ENCODE measurements at regions not wholly inside any gene's neighbourhood (a gene's known extent, or its start where the extent isn't known, plus 50 kb on each side); places are given as distances from the start of the nearest gene placed in this dataset.

DNA sequence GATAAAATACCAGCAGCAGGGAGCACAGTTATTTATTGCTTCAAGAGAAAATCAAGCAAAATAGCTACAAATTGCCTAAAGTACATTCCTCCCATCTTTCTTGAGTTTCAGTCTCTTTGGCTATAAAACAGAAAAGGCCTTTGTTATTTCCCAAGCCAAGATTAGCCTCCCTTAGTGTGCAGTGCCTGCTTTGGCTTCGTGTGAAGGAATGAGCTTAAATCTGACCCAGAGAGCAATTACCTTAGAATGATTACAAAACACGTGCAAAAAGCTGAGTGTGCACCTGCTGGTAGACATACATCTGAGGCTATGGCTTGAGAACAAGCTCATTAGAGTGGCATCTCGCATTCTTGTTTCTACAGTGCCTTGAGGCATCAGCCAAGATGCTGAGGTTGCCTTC lies 250.8 kb downstream of the C4orf33 start:
- H3K4me3 ChIP-seq (ENCODE audit: low read depth, low read length): no peak overlapping the region

DNA sequence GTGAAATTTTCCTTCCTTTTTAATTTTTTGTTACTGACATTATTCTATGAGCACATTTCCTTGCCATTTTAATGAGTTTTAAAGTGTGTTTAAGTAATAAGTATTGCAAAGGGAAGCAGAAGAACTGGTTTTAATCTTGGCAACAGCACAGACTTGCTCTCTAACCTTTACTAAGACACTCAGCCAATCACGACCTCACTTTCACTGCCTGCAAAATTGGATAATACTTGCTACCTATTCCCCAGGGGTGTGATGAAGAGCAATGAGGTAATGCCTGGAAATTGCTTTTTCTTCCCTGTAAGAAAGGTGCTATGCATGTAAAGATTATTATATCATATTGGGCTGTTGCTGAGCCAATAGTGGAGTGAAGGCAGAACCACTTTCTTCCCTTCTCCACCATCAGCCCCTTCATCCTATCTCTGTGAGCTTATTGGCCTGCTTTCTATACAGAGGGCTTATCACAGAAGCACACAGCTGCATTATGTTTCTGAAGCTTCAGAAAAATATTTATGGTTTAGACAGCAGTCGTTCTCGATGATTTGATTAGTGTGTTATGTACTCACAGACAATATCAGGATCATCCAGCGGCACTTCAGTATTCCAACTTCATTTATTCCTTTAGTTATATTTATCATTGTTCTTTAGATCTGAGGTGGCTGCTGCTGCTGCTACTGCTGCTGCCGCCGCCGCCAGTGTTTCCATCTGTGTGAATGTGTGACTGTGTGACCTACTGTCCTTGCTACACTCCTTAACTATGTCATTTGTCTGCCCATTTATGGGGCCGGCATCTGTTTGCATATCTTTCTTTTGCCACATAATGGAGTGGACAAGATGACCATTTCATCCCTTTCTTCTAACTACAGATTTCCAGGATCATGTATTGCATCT lies 255.1 kb downstream of the C4orf33 start:
- Histone ChIP-seq H3K4me3 (ENCODE audit: low read depth, low read length) (no peak overlapping the region), H3K27ac (ENCODE audit: low read depth, low read length) (no peak overlapping the region), H2AFZ (ENCODE audit: low read length, unreplicated experiment) (no peak overlapping the region), H3K79me2 (ENCODE audit: control insufficient read depth, insufficient read depth, low read length, unreplicated experiment) (no peaks in the 10 kb centered on the region), H3K36me3 (ENCODE audit: insufficient read depth, low read length) (no peaks in the 10 kb centered on the region), H3K4me1 (ENCODE audit: control insufficient read depth, insufficient read depth, low read length, unreplicated experiment) (peaks cover 10% of the 10 kb centered on the region), H3K27me3 (ENCODE audit: insufficient read depth, low read length) (no peaks in the 10 kb centered on the region)

More for the DNA sequence above, 250.8 kb downstream of the C4orf33 start:
- Histone ChIP-seq H3K79me2 (ENCODE audit: control insufficient read depth, insufficient read depth, low read length, unreplicated experiment) (no peaks in the 10 kb centered on the region), H3K27ac (ENCODE audit: low read depth, low read length) (no peak overlapping the region), H2AFZ (ENCODE audit: low read length, unreplicated experiment) (no peak overlapping the region), H3K36me3 (ENCODE audit: insufficient read depth, low read length) (no peaks in the 10 kb centered on the region), H3K4me1 (ENCODE audit: control insufficient read depth, insufficient read depth, low read length, unreplicated experiment) (peaks cover 20% of the 10 kb centered on the region), H3K27me3 (ENCODE audit: insufficient read depth, low read length) (no peaks in the 10 kb centered on the region)

DNA sequence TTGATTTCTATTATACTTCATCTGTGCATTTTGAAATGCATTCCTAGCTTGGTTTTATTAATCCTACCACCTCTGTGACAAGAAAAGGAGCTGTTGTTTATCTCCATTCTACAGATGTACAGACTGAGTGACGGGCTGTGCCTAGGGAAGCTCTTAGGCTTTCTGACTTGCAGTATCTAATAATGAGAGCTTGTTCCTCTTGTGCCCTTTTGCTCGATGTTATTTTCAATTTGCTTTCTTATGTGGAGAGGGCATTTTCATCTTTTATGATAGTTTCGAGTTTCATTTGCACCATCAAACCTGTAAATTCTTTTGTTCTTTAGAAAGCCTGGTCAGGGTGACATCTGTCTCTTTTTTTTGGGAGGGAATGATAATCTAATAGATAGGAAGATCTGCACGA lies 256.5 kb downstream of the C4orf33 start:
- Histone ChIP-seq H2AFZ (ENCODE audit: low read length, unreplicated experiment) (no peak overlapping the region), H3K4me1 (ENCODE audit: control insufficient read depth, insufficient read depth, low read length, unreplicated experiment) (peaks cover 14% of the 10 kb centered on the region)

DNA sequence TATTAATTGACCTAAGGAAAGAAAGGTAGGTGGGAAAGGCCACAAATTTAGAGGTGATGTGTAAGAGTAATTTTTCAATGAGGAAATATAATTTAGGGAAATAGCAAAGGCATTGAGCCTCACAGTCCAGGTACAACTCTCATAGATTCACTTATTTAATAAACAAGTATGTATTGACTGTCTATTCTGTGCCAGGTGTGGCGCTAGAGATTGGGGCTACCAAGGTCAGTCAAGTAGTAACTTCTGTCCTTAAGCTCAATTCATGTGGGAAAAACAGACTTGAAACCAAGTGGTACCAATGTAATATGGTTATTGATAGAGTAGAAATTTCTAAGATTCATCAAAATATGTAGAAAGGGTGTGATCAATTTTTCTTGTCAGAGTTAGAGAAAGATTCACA lies 257.5 kb downstream of the C4orf33 start:
- no peaks in the 10 kb centered on the region for H3K79me2 ChIP-seq (ENCODE audit: control insufficient read depth, insufficient read depth, low read length, unreplicated experiment)
- H2AFZ ChIP-seq (ENCODE audit: low read length, unreplicated experiment): no peak overlapping the region
- H3K27me3 ChIP-seq (ENCODE audit: insufficient read depth, low read length): no peaks in the 10 kb centered on the region
- no peak overlapping the region for H3K27ac ChIP-seq (ENCODE audit: low read depth, low read length)
- no peak overlapping the region for H3K4me3 ChIP-seq (ENCODE audit: low read depth, low read length)
- no peaks in the 10 kb centered on the region for H3K36me3 ChIP-seq (ENCODE audit: insufficient read depth, low read length)
- H3K4me1 ChIP-seq (ENCODE audit: control insufficient read depth, insufficient read depth, low read length, unreplicated experiment): peaks cover 18% of the 10 kb centered on the region

More for the DNA sequence above, 256.5 kb downstream of the C4orf33 start:
- Histone ChIP-seq H3K36me3 (ENCODE audit: insufficient read depth, low read length) (no peaks in the 10 kb centered on the region), H3K27me3 (ENCODE audit: insufficient read depth, low read length) (no peaks in the 10 kb centered on the region), H3K79me2 (ENCODE audit: control insufficient read depth, insufficient read depth, low read length, unreplicated experiment) (no peaks in the 10 kb centered on the region), H3K27ac (ENCODE audit: low read depth, low read length) (no peak overlapping the region), H3K4me3 (ENCODE audit: low read depth, low read length) (no peak overlapping the region)

DNA sequence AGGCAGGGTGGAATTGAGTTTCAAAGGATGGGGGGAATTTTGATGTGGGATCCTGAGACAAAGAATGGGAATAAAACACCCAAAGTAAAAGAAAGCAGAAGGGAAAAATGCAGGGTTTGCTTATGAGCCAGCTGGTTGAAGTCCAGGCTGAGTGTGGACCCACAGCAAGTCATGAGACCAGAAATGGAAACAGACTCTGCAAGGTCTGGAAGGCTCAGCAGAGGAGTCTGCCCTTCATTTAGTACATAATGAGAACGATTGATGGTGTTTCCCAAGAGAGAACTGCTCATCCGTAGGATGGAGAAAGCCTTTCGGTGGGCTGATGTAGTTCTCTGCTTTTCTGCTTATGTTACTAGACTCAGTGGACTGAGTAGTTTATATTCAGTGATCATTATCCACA lies 259.1 kb downstream of the C4orf33 start:
- Histone ChIP-seq H3K27ac (ENCODE audit: low read depth, low read length) (no peak overlapping the region), H2AFZ (ENCODE audit: low read length, unreplicated experiment) (no peak overlapping the region), H3K36me3 (ENCODE audit: insufficient read depth, low read length) (no peaks in the 10 kb centered on the region), H3K4me3 (ENCODE audit: low read depth, low read length) (no peak overlapping the region), H3K4me1 (ENCODE audit: control insufficient read depth, insufficient read depth, low read length, unreplicated experiment) (peaks cover 24% of the 10 kb centered on the region), H3K27me3 (ENCODE audit: insufficient read depth, low read length) (no peaks in the 10 kb centered on the region), H3K79me2 (ENCODE audit: control insufficient read depth, insufficient read depth, low read length, unreplicated experiment) (no peaks in the 10 kb centered on the region)

DNA sequence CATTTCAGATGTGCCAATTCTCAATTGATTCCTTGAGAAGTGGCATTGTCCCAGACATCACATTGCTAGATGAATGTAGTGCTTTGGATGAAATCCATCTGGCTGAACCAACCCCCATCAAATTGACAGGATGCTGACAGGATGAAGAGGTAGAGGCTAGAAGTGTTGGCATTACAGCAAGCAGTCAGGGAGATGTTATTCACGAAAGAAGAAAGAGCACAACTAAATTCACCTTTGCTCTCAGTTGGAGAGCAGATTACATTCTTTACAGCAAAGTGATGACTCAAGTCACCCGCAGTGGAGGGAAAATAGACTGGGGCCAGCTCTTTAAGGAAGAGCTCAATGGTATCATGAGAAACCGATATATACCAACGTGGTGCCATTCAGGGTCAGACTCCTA lies 259.6 kb downstream of the C4orf33 start:
- H3K4me1 ChIP-seq (ENCODE audit: control insufficient read depth, insufficient read depth, low read length, unreplicated experiment): peaks cover 24% of the 10 kb centered on the region

DNA sequence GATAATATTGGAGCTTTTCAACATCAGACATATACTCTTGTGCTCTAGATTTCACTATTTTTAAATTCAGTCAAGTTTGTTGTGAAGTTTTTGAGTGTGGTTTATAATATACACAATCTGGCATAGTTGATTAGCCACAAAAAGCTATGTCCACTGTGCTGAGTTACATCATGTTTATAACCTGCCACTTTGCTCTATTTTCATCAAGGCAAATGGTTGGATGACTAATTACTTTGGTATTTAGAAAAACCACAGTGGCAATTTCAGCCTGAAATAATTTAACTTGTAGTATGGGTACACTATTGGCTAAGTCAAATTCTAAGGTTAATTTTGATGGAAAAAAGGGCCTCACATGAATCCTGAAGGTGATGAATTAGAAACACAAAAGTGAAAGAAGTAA lies 262.6 kb downstream of the C4orf33 start:
- no peak overlapping the region for H2AFZ ChIP-seq (ENCODE audit: low read length, unreplicated experiment)
- H3K27me3 ChIP-seq (ENCODE audit: insufficient read depth, low read length): 0 out of 2 replicates have a peak, but pooled peaks cover 9% of the 10 kb centered on the region
- H3K79me2 ChIP-seq (ENCODE audit: control insufficient read depth, insufficient read depth, low read length, unreplicated experiment): no peaks in the 10 kb centered on the region
- no peak overlapping the region for H3K27ac ChIP-seq (ENCODE audit: low read depth, low read length)
- H3K4me3 ChIP-seq (ENCODE audit: low read depth, low read length): no peak overlapping the region
- no peaks in the 10 kb centered on the region for H3K36me3 ChIP-seq (ENCODE audit: insufficient read depth, low read length)
- peaks cover 24% of the 10 kb centered on the region for H3K4me1 ChIP-seq (ENCODE audit: control insufficient read depth, insufficient read depth, low read length, unreplicated experiment)

More for the DNA sequence above, 259.6 kb downstream of the C4orf33 start:
- Histone ChIP-seq H3K4me3 (ENCODE audit: low read depth, low read length) (no peak overlapping the region), H3K36me3 (ENCODE audit: insufficient read depth, low read length) (no peaks in the 10 kb centered on the region), H3K27ac (ENCODE audit: low read depth, low read length) (no peak overlapping the region), H2AFZ (ENCODE audit: low read length, unreplicated experiment) (no peak overlapping the region), H3K79me2 (ENCODE audit: control insufficient read depth, insufficient read depth, low read length, unreplicated experiment) (no peaks in the 10 kb centered on the region), H3K27me3 (ENCODE audit: insufficient read depth, low read length) (no peaks in the 10 kb centered on the region)

DNA sequence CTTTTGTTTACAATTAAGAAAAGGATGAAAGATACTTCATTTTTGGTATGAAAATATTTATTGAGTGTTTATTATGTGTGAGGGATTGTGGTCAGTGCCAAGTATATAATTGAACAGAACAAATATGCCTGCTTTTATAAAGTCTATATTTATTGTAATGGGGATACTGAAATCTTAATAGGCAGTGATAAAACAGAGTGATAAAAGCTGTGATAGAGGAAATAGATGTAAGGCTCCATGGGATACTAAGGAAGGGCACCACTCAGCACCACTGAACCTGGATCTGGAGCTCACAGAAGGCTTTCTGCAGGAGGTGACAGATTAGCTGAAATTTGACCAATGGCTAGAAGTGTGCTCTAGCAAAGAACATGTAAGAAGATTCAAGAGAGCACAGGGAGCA lies 263.5 kb downstream of the C4orf33 start:
- H3K79me2 ChIP-seq (ENCODE audit: control insufficient read depth, insufficient read depth, low read length, unreplicated experiment): no peaks in the 10 kb centered on the region
- peaks cover 24% of the 10 kb centered on the region for H3K4me1 ChIP-seq (ENCODE audit: control insufficient read depth, insufficient read depth, low read length, unreplicated experiment)
- no peaks in the 10 kb centered on the region for H3K36me3 ChIP-seq (ENCODE audit: insufficient read depth, low read length)
- no peak overlapping the region for H3K27ac ChIP-seq (ENCODE audit: low read depth, low read length)
- no peak overlapping the region for H2AFZ ChIP-seq (ENCODE audit: low read length, unreplicated experiment)
- no peak overlapping the region for H3K4me3 ChIP-seq (ENCODE audit: low read depth, low read length)
- peaks cover 17% of the 10 kb centered on the region for H3K27me3 ChIP-seq (ENCODE audit: insufficient read depth, low read length)

DNA sequence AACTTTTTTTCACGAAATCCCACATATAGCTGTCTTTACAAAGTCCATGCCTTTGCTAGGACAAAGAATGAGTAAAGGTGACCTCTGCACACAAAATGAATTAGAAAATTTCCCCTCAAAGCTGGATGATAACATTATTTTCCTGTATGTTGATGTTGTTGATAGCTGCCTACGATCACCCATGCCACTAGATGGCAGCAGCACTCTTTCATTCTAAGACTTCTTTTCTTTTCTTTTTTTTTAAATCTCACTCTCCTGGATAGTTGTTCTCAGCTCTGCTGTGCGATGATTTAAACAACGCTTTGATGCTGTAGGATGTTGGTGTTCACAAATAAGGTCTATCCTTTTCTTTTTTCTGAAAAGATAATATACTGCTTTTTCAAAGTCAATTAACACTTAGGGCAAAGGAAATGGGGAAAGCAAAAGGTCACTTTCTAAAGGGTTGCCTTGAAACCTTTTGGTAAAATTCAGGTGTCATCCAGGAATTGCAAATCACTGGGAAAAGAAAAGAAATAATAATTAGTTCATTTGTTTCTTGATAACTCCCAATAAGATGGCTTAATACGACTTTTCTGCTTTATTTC lies 266.8 kb downstream of the C4orf33 start:
- no peak overlapping the region for H2AFZ ChIP-seq (ENCODE audit: low read length, unreplicated experiment)
- H3K4me1 ChIP-seq (ENCODE audit: control insufficient read depth, insufficient read depth, low read length, unreplicated experiment): peaks cover 10% of the 10 kb centered on the region
- H3K36me3 ChIP-seq (ENCODE audit: insufficient read depth, low read length): no peaks in the 10 kb centered on the region
- no peaks in the 10 kb centered on the region for H3K79me2 ChIP-seq (ENCODE audit: control insufficient read depth, insufficient read depth, low read length, unreplicated experiment)
- H3K4me3 ChIP-seq (ENCODE audit: low read depth, low read length): no peak overlapping the region
- H3K27me3 ChIP-seq (ENCODE audit: insufficient read depth, low read length): peaks cover 46% of the 10 kb centered on the region
- H3K27ac ChIP-seq (ENCODE audit: low read depth, low read length): no peak overlapping the region

DNA sequence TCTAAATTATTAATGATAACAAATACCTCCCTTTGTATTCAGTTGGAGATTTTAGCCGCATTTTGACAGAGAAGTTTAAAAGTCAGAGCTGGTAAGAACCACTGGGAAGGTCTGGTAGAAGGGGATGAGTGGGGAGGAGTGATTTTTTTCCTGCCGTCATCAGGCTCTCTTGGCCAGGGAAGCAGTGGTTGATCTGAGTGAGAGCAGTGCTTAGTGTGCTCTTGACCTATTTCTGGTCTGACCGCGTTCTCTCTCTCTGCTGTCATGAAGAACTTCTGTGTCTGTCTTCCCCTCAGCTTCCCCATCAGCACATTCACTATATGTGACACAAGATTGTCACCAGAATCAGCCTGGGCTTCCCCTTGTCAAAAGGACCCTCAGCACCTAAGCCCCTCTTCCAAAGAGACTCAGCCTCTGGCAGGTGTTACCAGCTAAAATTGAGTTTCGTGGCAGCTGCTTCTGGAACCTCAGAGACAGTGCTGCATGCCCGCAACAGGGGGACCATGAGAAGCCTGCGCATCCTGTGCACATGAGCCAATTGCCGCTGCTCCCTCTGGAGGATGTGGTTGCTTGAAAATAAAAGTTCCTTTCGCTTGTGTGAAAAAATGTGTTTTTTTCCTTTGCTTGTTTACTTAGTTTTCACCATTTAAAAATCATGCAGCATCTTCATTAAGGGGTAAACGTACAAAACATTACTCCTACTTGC lies 268.9 kb downstream of the C4orf33 start:
- H3K36me3 ChIP-seq (ENCODE audit: insufficient read depth, low read length): no peaks in the 10 kb centered on the region

More for the DNA sequence above, 268.9 kb downstream of the C4orf33 start:
- Histone ChIP-seq H2AFZ (ENCODE audit: low read length, unreplicated experiment) (no peak overlapping the region), H3K79me2 (ENCODE audit: control insufficient read depth, insufficient read depth, low read length, unreplicated experiment) (no peaks in the 10 kb centered on the region), H3K27ac (ENCODE audit: low read depth, low read length) (no peak overlapping the region), H3K4me1 (ENCODE audit: control insufficient read depth, insufficient read depth, low read length, unreplicated experiment) (no peaks in the 10 kb centered on the region), H3K4me3 (ENCODE audit: low read depth, low read length) (no peak overlapping the region), H3K27me3 (ENCODE audit: insufficient read depth, low read length) (peaks cover 67% of the 10 kb centered on the region)

All from ACC112 (cell line).